ENCODE measurements at regions not wholly inside any gene's neighbourhood (a gene's known extent, or its start where the extent isn't known, plus 50 kb on each side); places are given as distances from the start of the nearest gene placed in this dataset.

DNA sequence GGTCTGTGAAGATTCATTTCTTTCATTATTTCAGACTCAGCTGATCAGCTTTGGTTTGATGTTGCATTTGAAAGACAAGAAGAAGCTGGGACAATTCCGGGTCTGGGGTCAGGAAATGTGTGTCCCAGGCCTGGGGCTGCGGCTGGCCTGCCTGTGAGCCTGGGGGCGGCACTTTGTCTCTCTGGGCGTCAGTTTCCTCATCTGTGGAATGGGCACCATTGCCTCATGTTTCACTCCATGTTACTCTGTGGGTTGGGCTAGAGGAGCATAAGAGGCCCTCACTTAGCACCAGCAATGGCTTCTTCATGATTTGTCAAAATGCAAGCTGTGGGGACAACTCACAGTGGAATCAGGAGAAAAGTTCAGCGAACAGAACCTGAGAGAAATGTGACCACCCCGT lies 570.1 kb downstream of the VRK1 start:
- no peak for DNase-seq

DNA sequence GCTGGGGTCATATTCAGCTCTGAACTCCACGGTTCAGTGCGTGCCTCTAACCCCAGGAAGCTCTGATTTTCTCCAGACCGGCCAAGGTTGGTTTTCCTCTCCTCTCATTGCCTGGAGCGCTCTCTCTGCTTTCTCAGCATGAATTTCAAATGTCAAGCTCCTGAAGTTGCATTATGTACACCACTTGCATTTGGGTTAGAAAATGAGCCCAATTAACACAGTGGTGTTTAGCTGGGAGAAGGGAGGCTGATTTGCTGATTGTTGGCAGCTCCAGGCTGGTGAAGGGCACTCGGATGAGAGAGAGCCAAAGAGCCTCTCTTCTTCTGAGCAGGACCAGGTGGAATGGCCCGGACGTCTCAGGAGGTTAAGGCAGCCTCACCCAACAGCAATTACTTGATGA lies 570.9 kb downstream of the VRK1 start:
- no peak for DNase-seq

DNA sequence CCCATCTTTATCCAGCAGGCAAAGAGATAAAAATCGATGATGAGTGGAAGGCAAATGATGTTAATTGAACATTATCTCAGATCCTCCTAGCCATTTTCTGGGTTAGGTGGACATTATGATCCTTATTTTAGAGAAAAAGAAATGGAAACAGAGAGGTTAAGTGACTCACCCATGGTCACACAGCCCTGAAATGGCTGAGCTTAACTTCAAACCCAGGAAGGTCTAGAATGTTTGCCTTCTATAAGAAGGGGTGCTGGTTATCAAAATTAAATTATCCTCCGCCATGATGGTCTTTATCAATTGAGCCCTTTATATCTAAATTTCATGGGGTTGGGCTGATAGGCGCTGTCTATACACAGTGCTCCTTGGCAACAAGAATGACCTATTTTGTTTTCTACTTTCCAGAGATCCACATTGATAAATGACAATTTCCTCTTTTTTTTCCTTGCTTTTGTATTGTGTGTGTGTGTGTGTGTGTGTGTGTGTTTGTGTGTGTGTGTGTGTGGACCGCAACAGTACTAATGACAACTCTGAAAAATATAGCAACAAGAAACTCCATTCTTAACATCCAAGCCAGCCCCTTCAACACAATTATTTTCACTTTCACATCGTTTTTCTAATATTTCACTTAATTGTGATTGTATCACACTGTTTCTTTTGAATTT lies 571.9 kb downstream of the VRK1 start:
- no peak for DNase-seq

DNA sequence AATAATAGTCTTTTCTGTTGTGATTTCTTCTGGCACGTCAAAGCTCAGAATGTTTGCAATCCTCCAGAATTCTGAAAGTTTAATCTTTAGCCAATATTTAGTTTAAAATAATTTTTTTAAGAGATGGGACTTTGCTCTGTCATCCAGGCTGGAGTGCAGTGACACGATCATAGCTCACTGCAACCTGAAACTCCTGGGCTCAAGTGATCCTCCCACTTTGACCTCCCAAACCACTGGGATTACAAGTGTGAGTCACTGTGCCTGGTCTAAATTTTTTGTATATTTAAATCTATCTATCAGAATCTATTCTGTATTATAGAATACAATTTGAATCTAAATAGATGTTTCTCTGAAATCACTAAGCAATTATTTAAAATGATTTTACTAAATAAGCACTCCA lies 572.7 kb downstream of the VRK1 start:
- DNase-seq: no peak

DNA sequence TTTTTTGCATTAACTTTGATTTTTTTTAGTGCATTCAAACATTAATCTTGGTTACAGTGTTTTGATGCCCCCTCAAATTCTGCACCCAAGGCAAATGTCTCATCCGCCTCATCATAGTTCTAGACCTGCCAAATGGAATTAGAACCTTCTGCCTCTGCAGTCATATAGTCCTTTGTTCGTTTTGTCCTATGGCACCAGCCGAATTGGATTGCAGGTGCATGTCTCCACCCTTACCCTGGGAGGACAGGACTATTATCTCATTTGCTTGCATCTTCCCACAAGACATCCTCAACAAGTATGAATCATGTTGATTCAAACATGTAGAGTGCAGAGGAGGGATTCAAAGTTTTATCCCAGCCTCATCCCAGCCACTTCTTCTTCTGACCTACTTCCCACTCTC lies 579.1 kb downstream of the VRK1 start:
- DNase-seq: no peak

DNA sequence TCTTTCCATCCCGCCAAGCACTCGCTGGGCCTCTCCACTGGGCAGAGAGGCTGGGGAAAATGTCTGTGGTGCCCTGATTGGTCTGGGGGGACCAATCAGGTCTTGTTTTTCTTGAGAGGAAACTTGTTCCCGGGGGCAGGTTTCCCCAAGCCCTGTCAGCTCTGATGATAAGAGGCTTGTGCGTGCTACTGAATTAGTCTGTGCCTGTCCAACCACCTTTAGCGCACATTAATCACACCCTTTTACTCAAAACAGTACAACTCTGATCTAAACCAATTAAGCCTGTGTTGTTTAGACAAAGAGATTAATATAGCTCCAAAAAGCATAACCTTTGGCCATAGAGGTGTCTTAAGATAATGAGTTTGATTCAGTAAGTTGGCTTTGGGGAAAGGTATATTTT lies 580.4 kb downstream of the VRK1 start:
- no peak for DNase-seq

DNA sequence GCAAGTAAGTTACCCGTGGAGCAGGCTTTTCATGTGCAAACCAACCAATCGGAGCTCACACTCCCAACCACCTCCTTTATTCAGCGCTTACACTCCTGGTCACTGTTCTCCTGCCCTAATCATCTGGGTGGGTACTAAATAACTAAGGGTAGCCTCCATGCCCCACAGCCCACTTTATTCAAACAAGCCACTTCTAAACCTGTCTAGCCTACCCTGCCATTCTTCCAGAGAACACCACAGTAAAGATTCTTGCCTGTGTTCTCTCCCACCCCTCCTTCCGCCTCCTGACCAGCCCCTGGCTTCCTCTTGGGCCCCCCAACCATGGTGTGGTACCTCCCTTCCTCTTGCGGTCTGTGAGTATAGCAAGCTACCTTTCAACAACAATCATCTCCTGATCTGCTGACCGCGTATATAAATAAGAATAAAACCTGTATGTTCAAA lies 581.9 kb downstream of the VRK1 start:
- no peak for DNase-seq

DNA sequence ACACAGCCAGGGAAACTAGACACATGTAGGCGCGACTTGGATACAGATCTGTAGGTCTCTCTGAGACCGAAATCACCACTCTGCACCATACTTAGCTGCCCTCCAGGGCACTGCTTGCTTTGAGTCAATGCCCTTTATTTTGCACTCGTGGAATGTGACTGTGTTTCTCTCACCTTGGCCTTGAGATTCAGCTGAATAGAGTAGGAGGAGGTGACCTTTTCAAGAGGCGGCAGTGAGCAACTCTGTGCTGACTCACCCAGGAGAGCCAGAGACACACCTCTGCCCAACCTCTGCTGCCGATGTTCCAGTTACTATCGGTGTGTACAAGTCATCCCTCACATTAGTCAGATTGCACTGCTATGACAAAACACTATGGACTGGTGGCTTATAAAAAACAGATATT lies 583.4 kb downstream of the VRK1 start:
- DNase-seq: no peak

DNA sequence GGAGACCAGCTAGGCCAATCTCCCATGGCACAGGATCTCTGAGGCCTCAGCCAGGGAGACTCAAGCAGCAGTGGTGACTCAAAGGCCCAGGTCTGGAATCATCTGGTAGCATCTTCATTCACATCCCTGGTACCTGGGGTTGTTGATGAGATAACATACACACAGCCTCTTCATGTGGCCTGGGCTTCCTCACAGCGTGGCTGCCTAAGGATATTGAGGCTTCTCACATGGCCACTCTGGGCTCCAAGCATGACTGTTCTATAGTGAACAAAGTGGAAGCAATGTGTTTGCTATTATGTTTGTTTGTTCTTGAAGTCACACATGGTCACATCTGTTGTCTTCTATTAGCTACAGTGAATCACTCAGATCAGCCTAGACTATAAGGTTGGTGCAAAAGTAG lies 584.1 kb downstream of the VRK1 start:
- DNase-seq: no peak

DNA sequence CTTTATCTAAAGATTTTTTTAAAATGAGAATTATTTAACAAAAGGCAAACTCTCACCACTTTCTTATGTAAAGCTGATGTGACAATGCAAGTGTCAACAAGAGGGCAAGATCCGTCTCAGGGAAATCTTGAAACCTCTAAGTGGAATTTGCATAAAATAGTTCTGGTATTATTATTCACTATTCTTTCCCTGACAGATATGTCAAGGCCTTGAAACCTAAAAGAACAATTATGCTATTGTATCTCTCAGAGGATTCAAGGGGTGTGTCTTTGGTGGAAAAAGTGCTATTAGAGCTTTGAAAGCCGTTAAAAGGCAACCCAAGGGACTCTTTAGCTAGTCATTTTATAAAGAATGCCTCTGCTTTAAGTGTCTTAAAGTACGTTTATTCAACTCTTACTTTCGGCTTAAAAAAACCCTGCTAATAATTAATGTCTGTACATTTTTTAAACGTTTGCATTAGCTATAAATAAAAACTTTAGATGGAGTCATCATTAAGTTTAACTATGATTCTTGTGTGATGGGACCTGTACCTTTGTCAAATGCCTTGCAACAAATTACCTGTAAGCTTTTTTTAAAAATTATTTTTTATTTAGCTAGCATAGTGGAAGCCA lies 585.5 kb downstream of the VRK1 start:
- DNase-seq: no peak

DNA sequence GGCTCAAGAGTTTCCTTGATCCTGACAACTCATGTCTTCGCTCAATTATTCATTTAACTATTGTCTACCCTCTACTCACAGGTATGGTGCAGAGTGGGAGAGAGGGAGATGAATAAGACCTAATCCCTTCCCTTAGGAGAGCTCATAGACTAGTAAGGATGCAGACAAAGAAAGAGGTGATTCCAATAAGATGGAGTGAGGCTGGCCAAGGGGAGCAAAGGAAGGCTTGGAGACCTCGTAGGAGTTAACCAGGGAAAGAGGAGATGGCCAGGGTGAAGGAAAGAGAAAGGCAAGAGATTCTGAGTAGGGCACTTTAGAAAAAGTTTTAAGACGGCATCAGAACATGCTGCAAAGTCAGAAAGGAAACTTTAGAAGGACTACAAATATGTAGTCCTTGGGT lies 588.5 kb downstream of the VRK1 start:
- DNase-seq: no peak

DNA sequence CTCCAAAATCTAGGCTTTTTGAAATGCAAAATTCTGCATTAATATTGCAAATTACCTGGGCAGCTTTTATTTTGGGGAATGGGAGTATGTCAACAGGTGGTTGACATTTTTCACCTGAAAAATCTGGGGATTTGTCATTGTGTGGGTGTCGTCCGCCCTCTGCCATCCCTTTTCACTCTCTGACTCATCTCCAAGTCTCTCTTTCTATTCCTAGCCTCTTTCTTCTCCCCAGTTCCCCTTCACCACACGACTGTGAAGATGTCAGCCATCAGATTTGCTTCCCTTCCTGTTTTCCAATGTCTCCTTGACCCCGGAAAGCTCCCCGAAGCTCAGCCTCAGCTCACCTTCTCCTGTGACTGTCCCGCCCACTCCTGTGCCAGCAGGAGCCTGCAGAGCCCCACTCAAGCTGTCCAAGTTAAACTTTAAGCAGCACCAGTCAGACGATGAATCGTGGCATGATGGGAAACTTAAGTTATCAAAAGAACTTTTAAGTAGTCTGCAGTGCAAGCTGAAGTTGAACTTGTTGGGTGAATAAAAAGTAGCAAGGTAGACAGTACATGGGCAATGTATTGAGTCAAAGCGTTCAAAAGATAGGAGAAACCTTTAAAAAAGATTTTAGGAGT lies 590.2 kb downstream of the VRK1 start:
- no peak for DNase-seq

DNA sequence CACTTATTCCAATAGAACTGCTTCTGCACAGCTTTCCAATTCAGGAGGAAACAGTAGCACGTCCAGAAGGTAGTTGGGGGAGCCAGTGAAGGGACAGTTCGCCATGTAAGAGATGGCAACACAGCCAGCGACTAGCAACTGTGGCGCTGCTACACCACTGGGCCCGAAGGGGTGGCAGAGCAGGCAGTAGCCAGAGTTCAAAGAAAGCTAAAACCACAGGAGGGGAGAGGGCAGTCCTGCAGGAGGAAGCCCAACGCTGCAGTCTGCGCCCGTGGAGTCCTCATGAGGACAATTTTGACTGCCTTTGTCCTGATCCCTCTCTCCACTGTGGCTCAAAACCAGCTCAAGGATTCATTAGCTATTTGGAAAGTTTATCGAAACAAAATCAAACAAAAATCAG lies 591.2 kb downstream of the VRK1 start:
- DNase-seq: no peak

DNA sequence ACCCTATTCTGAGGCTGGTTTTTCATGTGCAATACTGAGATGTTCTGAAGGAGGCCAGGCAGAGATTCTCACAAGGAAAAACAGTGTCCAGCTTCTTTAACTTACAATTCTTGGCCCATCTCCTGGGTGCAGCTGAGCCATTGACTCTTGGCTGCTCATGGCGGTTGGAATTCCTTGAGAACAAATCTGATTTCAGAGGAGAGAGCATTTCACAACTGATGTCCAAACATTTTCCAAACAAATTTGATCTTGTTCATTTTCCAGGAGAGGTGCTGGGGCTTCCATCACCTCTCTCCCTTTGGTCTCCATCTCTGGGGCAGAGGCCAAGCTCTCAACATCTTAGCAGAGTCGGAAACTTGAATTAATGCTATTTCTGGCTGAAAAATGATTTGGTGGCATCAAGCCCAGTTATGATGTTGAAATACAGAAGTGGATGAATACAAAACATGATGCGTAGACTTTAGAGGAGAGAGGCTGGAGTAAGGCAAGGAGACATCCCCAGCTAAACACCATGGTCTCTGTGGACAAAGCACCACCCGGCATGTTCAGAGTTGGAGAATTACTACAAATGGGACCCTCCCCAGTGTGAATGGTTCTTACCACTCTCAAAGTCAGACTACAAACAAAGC lies 593.0 kb downstream of the VRK1 start:
- DNase-seq: no peak

DNA sequence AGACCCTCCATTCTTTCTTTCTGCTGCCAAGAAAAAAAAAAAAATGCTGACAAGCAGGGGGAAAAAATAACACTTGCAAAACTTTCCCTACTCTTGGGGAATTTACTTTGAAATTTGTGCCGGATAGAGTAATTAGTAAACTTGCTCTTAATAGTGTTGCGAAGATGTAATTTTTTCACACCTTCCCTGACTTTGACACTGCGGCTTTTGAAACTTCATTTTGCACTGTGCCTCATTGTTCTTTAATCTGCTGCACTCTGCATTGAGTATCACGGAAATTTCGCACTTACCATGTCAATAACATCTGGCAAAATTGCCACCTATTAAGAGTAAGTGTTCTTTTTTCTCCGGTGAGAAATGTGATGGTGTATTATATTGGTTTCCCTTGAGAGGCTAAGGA lies 596.1 kb downstream of the VRK1 start:
- no peak for DNase-seq

DNA sequence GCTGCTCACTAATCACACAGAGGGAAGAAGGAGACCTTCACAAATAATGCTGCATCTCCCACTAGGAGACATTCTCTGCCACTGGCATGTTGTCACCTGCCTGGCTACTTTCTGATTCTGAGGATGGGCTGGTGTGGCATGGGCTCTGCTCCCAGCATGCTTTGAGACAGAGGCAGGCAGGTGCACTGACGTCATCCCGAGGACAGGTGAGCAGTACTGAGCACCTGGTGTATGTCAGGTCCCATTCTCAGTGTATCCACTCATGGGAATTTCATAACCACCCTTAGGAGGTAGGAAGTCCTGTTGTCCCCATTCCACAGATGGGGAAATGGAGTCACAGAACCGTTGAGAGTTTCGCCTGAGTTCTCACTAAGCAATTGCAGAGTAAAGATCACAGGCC lies 597.9 kb downstream of the VRK1 start:
- no peak for DNase-seq

DNA sequence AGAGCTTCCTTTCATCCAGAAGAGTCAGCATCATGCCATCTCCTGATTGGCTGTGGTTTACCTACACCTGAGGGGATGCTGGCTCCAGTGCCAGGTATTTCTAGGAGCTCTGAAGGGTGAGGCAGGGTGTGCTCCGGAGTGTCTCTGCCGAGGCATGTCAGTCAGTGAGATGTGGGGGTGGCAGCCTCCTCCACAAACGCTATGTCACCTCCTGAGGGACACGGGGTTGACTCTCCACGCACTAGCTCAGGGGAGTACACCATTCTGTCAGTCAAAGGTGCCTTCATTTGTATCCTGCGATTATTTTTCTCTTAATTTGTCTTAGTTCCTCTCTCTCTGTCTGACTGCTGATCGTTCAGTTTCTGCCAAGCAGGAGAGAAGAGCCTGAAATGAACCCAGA lies 604.5 kb downstream of the VRK1 start:
- no peak for DNase-seq

DNA sequence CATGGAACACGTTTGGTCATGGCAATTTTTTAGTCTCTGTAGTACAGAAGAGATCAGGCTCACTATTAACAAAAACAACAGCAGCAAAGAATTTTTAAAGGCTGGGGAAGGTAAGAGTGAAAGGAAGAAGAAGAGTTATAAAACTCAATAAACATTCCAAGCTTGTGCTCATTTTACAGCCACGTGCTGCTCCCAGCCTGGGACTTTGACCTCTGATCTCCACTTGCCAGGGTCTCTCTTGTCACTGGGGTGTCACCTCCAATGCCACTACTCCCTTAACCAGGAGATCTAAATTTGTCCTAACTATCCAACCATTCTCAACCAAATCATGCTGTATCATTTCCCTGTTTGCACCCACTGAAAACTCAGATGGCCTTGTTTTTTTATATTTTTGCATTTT lies 605.1 kb downstream of the VRK1 start:
- no peak for DNase-seq

DNA sequence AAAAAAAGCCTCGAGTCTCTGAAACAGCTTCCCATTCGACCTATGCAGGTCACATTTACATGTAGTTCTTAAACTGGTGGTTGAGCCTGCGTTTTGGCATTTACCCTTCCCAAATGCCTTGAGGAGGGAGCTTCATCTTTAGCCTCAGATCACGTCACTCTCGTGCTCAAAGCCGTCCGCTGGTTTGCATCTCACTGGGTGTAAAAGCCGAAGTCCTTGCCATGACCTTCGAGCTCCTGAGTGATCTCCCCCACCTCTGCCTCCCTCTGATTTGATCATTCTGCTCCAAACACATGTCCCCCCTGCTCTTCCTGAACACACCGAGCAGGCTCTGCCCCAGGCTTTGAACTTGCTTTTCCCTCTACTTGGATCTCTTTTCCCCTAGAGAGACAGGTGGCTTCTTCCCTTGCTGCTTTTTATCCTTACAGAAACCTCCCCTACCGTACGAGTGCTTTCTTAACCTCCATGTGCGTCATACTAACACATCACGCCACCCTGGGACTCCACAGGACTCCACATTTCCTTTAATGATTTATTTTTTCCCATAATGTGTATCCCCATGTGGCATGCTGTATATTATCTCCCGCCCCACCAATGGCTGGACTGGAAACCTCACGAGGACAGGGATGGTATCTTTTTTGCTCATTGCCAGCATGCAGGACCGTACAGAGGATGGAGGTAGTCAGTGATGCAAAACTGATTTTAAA lies 610.7 kb downstream of the VRK1 start:
- DNase-seq: no peak

DNA sequence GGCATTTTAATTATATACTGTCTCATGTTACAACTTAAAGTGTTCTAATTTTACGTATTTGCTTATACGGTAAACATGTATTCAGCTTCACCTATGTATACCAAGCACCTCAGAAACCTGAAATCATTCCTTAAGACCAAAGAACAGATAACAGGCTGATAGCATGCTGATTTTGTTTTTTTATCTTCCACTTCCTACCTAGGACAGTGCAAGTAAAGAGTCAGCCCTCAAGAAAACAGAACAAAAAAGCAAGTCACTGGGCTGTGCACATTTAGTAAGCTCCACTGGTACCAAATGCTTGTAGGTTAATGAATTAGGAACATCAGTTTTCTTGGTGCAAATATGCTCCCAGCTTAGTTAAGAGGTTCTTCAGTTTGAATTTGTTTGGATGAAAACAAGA lies 611.3 kb downstream of the VRK1 start:
- DNase-seq: no peak

DNA sequence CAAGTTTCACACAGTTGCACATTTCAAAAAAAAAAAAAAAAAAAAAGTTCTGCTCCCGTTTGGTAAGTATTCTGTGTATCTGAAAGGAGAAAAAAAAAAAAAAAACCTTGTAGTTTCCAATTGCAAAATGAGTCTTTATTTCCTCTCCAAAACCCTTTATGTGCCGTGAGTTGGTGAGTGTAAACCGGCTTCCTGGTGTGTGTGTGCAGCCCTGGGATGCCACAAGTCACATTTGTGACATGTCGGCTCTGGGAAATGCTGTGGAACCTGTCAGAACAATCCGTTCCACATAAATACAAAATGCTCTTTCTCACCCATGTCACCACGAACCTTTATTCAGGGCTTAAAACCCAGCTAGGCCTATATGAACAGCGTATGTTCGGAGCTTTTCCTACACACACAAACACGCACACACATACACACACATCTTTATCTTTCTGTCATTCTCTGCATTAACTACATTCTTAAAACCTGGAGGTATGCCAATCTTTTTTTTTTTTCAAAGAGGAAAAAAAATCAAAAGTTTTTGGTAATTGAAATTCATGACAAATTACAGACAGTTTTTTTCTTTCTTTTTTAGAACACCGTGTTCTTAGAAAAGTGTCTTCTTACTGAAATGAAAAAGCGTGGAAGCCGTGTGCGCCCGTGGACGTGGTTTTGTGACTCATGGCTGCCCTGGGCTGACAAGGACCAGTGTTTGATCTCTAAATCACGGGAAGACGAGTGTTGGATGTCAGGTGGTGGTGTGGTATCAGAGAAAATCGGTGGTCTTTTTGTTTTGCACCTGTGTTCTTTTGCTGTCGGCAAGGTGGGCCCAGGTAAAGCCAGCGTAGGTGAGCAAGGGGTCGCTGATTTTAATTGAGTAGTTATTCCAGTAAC lies 612.0 kb downstream of the VRK1 start:
- no peak for DNase-seq

Data from HCEC 1CT (cell line).